WTC11 (cell line): ENCODE measurements at regions not wholly inside any gene's neighbourhood (a gene's known extent, or its start where the extent isn't known, plus 50 kb on each side); places are given as distances from the start of the nearest gene placed in this dataset.

Source experiments
- ATAC-seq: fragments of 200-7000 bp; cut with Tn5 transposase; 2 replicates; pipeline ENCODE4 v1.10.0; 2021; ENCODE audit warnings: mild to moderate bottlenecking, moderate library complexity
- CTCF ChIA-PET: fragments of 300-600 bp; sonication (Branson Sonifier 250); formaldehyde crosslinking; loops from one replicate; lab custom pipeline; 2021; ENCODE audit warnings: antibody characterized with exemption; lab: Charles Lee
- POLR2A ChIA-PET: fragments of 350-600 bp; sonication (Branson Sonifier 250); formaldehyde crosslinking; loops from one replicate; lab custom pipeline; 2021; ENCODE audit warnings: antibody characterized with exemption; lab: Charles Lee
- DNase-seq: peaks from one replicate; pipeline ENCODE4 v3.0.0; 2021; ENCODE audit warnings: low spot score
- H3K27ac Mint-ChIP-seq: 2 replicates; pipeline ENCODE4 v1.8.0; 2021; ENCODE audit warnings: mixed read lengths
- H3K27me3 Mint-ChIP-seq: 2 replicates; pipeline ENCODE4 v1.8.0; 2021; ENCODE audit warnings: low read depth, mild to moderate bottlenecking, moderate library complexity, mixed read lengths
- H3K36me3 Mint-ChIP-seq: 2 replicates; pipeline ENCODE4 v1.8.0; 2021; ENCODE audit warnings: mixed read lengths
- H3K4me1 Mint-ChIP-seq: 2 replicates; pipeline ENCODE4 v1.8.0; 2022; ENCODE audit warnings: mixed read lengths
- H3K4me3 Mint-ChIP-seq: 2 replicates; pipeline ENCODE4 v1.8.0; 2021; ENCODE audit warnings: mild to moderate bottlenecking, moderate library complexity, mixed read lengths
- H3K9me3 Mint-ChIP-seq: 2 replicates; pipeline ENCODE4 v1.8.0; 2021; ENCODE audit warnings: mixed read lengths
- E2F4 ChIP-seq: sonication (generic); formaldehyde crosslinking; IDR thresholded peaks from 2 replicates; pipeline ENCODE4 v1.8.1; 2022; ENCODE audit warnings: low read depth, mild to moderate bottlenecking, moderate library complexity, missing genetic modification reagents, borderline replicate concordance
- EMX1 ChIP-seq: fragments of 250-450 bp; sonication (Bioruptor Pico); IDR thresholded peaks from 2 replicates; pipeline ENCODE4 v1.8.0; 2021; ENCODE audit warnings: mild to moderate bottlenecking
- ESRRA ChIP-seq: sonication (generic); formaldehyde crosslinking; IDR thresholded peaks from 2 replicates; pipeline ENCODE4 v1.8.1; 2022; ENCODE audit warnings: mild to moderate bottlenecking, missing genetic modification reagents, borderline replicate concordance
- FOXP1 ChIP-seq: sonication (generic); formaldehyde crosslinking; IDR thresholded peaks from 2 replicates; pipeline ENCODE4 v1.8.0; 2022; ENCODE audit warnings: missing genetic modification reagents, mild to moderate bottlenecking, moderate library complexity, borderline replicate concordance
- GABPB1 ChIP-seq: sonication (generic); formaldehyde crosslinking; IDR thresholded peaks from 2 replicates; pipeline ENCODE4 v1.8.1; 2023; ENCODE audit warnings: mild to moderate bottlenecking, missing genetic modification reagents
- KAT7 ChIP-seq: sonication (generic); formaldehyde crosslinking; IDR thresholded peaks from 2 replicates; pipeline ENCODE4 v1.8.1; 2023; ENCODE audit warnings: missing genetic modification reagents, mild to moderate bottlenecking, borderline replicate concordance
- PRRX2 ChIP-seq: fragments of 250-450 bp; sonication (Bioruptor Pico); IDR thresholded peaks from 2 replicates; pipeline ENCODE4 v1.8.0; 2021; ENCODE audit warnings: mild to moderate bottlenecking
- STAT6 ChIP-seq: sonication (generic); formaldehyde crosslinking; conservative IDR thresholded peaks from 2 replicates; pipeline ENCODE4 v1.8.1; 2023; ENCODE audit warnings: mild to moderate bottlenecking, low read depth, missing genetic modification reagents, moderate library complexity
- ZBTB21 ChIP-seq: sonication (generic); formaldehyde crosslinking; IDR thresholded peaks from 2 replicates; pipeline ENCODE4 v1.8.1; 2023; ENCODE audit warnings: mild to moderate bottlenecking, missing genetic modification reagents, borderline replicate concordance
- ZNF281 ChIP-seq: sonication (generic); formaldehyde crosslinking; IDR thresholded peaks from 2 replicates; pipeline ENCODE4 v1.8.0; 2023; ENCODE audit warnings: mild to moderate bottlenecking, missing genetic modification reagents
- TF ChIP-seq, protein P1 (sequence below): sonication (generic); formaldehyde crosslinking; conservative IDR thresholded peaks from 2 replicates; pipeline ENCODE4 v1.8.1; 2022; ENCODE audit warnings: mild to moderate bottlenecking, missing genetic modification reagents
- TF ChIP-seq, protein P2 (sequence below): sonication (generic); formaldehyde crosslinking; IDR thresholded peaks from 2 replicates; pipeline ENCODE4 v1.8.0; 2022; ENCODE audit warnings: missing genetic modification reagents
- TF ChIP-seq, protein P3 (sequence below): sonication (generic); formaldehyde crosslinking; IDR thresholded peaks from 2 replicates; pipeline ENCODE4 v1.8.1; 2022; ENCODE audit warnings: mild to moderate bottlenecking, missing genetic modification reagents, moderate library complexity, borderline replicate concordance

- Mint-ChIP-seq H3K27me3 (no peaks in the 10 kb centered on the region), H3K27ac (no peak overlapping the region; the same call in 1 of the 2 replicates), H3K36me3 (no peaks in the 10 kb centered on the region), H3K9me3 (0 out of 2 replicates have a peak, but pooled peaks cover 4% of the 10 kb centered on the region), H3K4me3 (no peak overlapping the region), H3K4me1 (0 out of 2 replicates have a peak, but pooled peaks cover 2% of the 10 kb centered on the region)
- DNase-seq (no peak), ATAC-seq (no peak)
- CTCF ChIA-PET, result no interaction called here
- TF ChIP-seq GABPB1 (CRISPR knock-in tag), result no peak
- no peak for TF ChIP-seq EMX1 (CRISPR knock-in tag)
- TF ChIP-seq PRRX2 (CRISPR knock-in tag), result no peak
- TF ChIP-seq ZNF281 (CRISPR knock-in tag), result no peak
- TF ChIP-seq, protein P1, sequence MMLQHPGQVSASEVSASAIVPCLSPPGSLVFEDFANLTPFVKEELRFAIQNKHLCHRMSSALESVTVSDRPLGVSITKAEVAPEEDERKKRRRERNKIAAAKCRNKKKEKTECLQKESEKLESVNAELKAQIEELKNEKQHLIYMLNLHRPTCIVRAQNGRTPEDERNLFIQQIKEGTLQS (CRISPR knock-in tag), result no peak
- no peak for TF ChIP-seq FOXP1 (CRISPR knock-in tag)
- no peak for TF ChIP-seq STAT6 (CRISPR knock-in tag)
- no peak for TF ChIP-seq KAT7 (CRISPR knock-in tag)
- TF ChIP-seq, protein P2, sequence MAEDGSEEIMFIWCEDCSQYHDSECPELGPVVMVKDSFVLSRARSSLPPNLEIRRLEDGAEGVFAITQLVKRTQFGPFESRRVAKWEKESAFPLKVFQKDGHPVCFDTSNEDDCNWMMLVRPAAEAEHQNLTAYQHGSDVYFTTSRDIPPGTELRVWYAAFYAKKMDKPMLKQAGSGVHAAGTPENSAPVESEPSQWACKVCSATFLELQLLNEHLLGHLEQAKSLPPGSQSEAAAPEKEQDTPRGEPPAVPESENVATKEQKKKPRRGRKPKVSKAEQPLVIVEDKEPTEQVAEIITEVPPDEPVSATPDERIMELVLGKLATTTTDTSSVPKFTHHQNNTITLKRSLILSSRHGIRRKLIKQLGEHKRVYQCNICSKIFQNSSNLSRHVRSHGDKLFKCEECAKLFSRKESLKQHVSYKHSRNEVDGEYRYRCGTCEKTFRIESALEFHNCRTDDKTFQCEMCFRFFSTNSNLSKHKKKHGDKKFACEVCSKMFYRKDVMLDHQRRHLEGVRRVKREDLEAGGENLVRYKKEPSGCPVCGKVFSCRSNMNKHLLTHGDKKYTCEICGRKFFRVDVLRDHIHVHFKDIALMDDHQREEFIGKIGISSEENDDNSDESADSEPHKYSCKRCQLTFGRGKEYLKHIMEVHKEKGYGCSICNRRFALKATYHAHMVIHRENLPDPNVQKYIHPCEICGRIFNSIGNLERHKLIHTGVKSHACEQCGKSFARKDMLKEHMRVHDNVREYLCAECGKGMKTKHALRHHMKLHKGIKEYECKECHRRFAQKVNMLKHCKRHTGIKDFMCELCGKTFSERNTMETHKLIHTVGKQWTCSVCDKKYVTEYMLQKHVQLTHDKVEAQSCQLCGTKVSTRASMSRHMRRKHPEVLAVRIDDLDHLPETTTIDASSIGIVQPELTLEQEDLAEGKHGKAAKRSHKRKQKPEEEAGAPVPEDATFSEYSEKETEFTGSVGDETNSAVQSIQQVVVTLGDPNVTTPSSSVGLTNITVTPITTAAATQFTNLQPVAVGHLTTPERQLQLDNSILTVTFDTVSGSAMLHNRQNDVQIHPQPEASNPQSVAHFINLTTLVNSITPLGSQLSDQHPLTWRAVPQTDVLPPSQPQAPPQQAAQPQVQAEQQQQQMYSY, result no peak
- no peak for TF ChIP-seq ESRRA (CRISPR knock-in tag)
- TF ChIP-seq ZBTB21 (CRISPR knock-in tag), result no peak
- TF ChIP-seq, protein P3, sequence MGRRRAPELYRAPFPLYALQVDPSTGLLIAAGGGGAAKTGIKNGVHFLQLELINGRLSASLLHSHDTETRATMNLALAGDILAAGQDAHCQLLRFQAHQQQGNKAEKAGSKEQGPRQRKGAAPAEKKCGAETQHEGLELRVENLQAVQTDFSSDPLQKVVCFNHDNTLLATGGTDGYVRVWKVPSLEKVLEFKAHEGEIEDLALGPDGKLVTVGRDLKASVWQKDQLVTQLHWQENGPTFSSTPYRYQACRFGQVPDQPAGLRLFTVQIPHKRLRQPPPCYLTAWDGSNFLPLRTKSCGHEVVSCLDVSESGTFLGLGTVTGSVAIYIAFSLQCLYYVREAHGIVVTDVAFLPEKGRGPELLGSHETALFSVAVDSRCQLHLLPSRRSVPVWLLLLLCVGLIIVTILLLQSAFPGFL (CRISPR knock-in tag), result no peak
- TF ChIP-seq E2F4 (CRISPR knock-in tag), result no peak
- POLR2A ChIA-PET, result no interaction called here
Observed at GRCh38 chr4:66062044-66062443, 391.8 kb upstream of the EPHA5 start.
